ENCODE measurements at regions not wholly inside any gene's neighbourhood (a gene's known extent, or its start where the extent isn't known, plus 50 kb on each side); places are given as distances from the start of the nearest gene placed in this dataset.

DNA sequence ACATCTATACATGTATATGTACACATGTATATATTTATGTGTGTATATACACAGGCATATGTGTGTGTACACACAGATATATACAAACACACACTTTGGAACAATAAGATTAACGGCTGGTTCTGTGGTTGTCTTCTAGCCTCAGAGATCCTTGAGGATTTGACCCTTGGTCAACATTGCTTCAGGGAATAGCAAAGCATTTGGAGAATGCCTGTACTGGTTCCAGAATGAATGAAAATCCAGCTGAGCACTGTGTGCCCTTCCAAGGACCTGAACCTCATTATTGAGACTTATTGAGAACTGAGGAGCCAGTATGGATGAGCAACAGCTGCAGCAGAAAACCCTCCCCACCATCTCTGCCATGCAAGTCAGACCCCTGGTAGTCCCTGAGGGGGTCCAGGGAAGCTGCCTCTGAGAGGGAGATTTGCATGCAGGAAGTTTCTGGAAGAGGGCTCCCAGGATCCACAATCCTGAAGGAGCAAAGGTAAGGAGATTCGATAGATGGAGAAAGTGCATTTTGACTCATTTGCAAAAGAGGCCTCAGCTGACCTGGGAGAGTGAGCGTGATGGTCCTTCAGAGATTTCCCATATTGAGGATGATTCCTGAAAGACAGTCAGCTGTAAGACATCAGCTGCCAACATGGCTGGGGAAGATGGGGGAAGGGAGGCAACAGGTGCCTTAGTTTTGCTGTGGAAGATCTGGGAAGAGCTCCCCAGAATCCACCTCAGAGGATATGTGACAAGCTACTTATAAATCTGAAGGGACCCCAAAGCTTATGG lies 166.6 kb upstream of the NCKAP5 start:
- in situ Hi-C loops (cut with MboI; ENCODE audit: low pct_unique_long_range_greater_than_20kb in 2 of 9, low sequenced_read_pairs in 9 of 9, unreplicated experiment in 9 of 9) = no loop called here
- ATAC-seq (replicated peaks in 6 of 8) = no peak
- no peak overlapping the region for H3K4me3 ChIP-seq
- 0 to 100% (median 93%) methylated on average over 1 to 3 of the region's 3 CpGs; no CpG with 5 or more reads in 4 of the 10 experiments for WGBS, 10 experiments
- H3K27ac ChIP-seq = no peak overlapping the region
- H3K4me1 ChIP-seq (replicated peaks in 1 of 2) = peaks cover 7 to 10% of the 10 kb centered on the region in 2 donors

DNA sequence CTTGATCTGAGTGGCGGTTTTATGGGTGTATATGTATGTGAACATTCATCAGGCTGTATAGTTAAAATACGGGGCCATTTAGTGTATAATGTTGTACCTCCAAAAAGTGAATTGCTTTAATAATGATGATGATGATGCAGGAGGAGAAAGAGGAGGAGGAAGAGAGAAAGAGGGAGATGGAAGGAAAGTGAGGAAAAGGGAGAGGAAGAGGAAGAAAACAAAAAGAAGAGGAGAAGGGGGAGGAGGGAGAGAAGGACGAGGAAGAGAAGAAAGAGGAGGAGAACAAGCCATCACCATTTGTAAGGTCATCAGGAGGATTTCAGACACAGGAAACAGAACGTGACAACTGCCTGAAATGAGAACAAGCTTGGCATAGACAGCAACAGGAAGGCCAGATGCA lies 168.4 kb upstream of the NCKAP5 start:
- no peak for ATAC-seq (replicated peaks in 6 of 8)
- H3K4me3 ChIP-seq = no peak overlapping the region
- in situ Hi-C loops (cut with MboI; ENCODE audit: low pct_unique_long_range_greater_than_20kb in 2 of 9, low sequenced_read_pairs in 9 of 9, unreplicated experiment in 9 of 9) = no loop called here
- no peak overlapping the region for H3K27ac ChIP-seq
- 50 to 93% (median 85%) methylated on average over 1 to 4 of the region's 4 CpGs for WGBS, 10 experiments
- peaks cover 7 to 10% of the 10 kb centered on the region in 2 donors for H3K4me1 ChIP-seq (replicated peaks in 1 of 2)

DNA sequence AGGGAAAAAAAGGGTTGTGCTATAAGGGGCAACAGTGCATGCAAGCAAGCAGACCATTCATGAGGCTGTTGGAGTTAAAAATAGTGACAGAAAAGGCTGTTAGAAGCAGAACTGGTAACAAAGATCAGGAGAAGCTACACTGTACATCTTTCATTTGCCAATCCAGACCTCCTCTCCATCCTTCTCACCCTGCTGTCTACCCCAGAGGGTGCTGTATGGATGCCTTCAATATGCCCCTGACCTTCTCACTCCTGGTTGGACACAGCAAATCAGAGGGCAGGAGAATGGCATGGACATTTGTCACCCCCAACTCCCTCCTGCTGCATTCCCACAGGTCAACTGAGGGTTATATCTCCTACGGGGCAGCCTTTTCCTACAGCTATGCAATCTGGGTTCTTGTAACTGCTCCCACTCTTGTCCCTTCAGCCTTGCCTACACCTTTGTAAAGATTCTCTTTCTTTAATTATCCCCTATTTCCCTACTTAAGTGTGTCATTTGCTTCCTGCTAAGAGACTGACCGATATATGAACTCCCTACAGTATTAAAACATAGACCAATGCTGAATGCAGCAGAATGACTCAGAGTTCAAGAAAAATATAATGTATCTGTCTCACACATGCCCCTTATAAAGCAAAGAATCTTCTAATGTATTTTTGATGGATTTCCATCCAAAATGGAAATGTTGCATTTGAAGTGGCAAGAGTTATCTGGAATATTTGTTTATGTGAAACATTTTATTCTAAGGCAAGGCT lies 169.2 kb upstream of the NCKAP5 start:
- ATAC-seq (replicated peaks in 6 of 8) = peak; percentile 26 to 86 (median 64)
- peaks cover 7 to 10% of the 10 kb centered on the region in 2 donors for H3K4me1 ChIP-seq (replicated peaks in 1 of 2)
- no peak overlapping the region for H3K4me3 ChIP-seq
- WGBS, 10 experiments = 33 to 100% (median 80%) methylated on average over 1 to 2 of the region's 2 CpGs
- in situ Hi-C loops (cut with MboI; ENCODE audit: low pct_unique_long_range_greater_than_20kb in 2 of 9, low sequenced_read_pairs in 9 of 9, unreplicated experiment in 9 of 9) = no loop called here
- no peak overlapping the region for H3K27ac ChIP-seq

DNA sequence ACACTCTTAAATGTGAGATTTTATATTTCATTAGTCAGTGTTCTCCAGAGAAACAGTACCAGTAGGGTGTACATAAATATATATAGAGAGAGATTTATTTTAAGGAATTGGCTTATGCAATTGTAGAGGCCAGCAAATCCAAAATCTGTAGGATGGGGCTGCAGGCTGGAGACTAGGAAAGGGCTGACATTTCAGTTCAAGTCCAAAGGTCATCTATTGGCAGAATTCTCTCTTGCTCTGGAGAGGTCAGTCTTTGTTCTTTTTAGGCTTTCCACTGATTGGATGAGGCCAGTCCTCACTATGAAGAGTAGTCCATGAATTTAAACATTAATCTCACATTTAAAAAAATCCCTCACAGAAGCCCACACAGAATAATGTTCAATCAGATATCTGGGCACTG lies 170.8 kb upstream of the NCKAP5 start:
- in situ Hi-C loops (cut with MboI; ENCODE audit: low pct_unique_long_range_greater_than_20kb in 2 of 9, low sequenced_read_pairs in 9 of 9, unreplicated experiment in 9 of 9) = no loop called here
- ATAC-seq (replicated peaks in 6 of 8) = no peak
- no peak overlapping the region for H3K4me3 ChIP-seq
- H3K27ac ChIP-seq = no peak overlapping the region
- H3K4me1 ChIP-seq (replicated peaks in 1 of 2) = peaks cover 7 to 10% of the 10 kb centered on the region in 2 donors

DNA sequence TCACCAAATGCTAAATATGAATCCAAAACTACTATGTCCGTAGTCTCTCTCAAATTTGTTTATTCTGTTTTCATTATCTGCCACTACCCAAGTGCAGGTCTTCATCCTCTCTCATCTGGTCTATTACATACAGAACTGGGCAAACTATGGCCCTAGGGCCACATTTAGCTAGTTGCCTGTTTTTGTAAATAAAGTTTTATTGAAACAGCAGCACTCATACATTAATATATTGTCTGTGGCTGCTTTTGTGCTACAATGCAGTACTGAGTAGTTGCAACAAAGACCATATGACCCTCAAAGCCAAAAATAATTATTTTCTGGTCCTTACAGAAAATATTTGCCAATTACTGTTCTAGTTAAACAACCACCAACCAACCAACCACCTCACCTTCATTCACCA lies 172.2 kb upstream of the NCKAP5 start:
- no peak overlapping the region for H3K4me3 ChIP-seq
- in situ Hi-C loops (cut with MboI; ENCODE audit: low pct_unique_long_range_greater_than_20kb in 2 of 9, low sequenced_read_pairs in 9 of 9, unreplicated experiment in 9 of 9) = no loop called here
- WGBS, 10 experiments = 71 to 100% (median 96%) methylated on average over 1 of the region's 1 CpG
- H3K4me1 ChIP-seq (replicated peaks in 1 of 2) = peaks cover 7 to 10% of the 10 kb centered on the region in 2 donors
- no peak for ATAC-seq (replicated peaks in 6 of 8)
- H3K27ac ChIP-seq = no peak overlapping the region

DNA sequence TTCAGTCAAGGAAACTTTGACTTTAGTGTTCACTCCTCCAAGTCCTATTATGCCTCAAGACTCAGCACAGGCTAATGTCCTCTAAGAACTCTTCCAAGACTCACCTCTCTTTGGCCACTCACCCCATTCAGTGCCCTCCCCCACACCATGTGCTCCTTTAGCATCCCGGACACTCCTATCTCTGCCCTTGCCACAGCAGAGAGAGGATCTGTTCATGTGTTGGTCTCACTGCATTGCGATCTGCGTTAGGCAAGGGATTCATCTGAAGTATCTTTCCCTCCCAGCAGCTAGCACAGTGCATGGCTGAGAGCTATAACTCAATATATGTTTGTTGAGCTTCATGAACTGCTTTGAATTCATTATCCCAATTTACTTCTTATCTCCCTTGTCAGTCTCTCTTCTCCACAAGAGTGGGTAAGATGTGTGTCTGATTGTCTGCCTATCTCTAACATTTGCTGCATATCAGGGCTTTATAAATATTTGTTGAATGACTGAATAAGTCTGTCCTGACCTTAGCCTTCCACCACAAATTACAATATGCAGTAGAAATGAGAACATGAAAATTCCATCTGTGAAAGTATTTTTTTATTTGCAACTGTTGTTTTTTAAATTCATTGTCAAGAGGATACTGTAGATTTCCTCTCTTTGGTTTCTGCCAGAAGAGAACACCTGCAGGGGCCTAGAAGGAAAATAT lies 179.9 kb upstream of the NCKAP5 start:
- Histone ChIP-seq H3K4me3 (no peak overlapping the region), H3K4me1 (replicated peaks in 1 of 2) (peaks cover 13 to 17% of the 10 kb centered on the region in 2 donors), H3K27ac (no peak overlapping the region)
- ATAC-seq (replicated peaks in 6 of 8) = peak in 3 of 8 experiments; percentile 81 to 87 (median 85)
- in situ Hi-C loops (cut with MboI; ENCODE audit: low pct_unique_long_range_greater_than_20kb in 2 of 9, low sequenced_read_pairs in 9 of 9, unreplicated experiment in 9 of 9) = no loop called here
- WGBS, 10 experiments = 28 to 100% (median 80%) methylated on average over 1 to 3 of the region's 3 CpGs; no CpG with 5 or more reads in 5 of the 10 experiments

DNA sequence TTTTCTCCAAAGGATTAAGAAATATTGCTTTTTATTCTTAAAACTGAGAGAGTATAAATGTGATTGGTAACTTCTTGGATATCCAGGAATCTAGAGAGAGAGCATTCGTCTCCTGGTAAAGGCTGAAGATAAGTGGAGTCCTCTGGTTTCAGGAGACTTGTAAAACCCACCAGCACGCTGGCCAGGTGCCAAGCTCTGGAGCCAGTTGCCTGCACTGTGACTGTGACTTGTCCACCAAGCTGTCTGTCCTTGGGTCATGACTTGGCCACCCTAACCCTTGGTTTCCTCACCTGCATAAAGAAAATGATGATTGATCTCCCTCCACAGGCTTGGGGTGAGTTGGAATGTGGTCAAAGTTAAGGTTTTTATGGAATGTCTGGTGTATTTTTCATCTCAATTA lies 185.4 kb upstream of the NCKAP5 start:
- H3K27ac ChIP-seq = no peak overlapping the region
- in situ Hi-C loops (cut with MboI; ENCODE audit: low pct_unique_long_range_greater_than_20kb in 2 of 9, low sequenced_read_pairs in 9 of 9, unreplicated experiment in 9 of 9) = no loop called here
- 0 to 100% (median 53%) methylated on average over 1 to 2 of the region's 2 CpGs; no CpG with 5 or more reads in 6 of the 10 experiments for WGBS, 10 experiments

DNA sequence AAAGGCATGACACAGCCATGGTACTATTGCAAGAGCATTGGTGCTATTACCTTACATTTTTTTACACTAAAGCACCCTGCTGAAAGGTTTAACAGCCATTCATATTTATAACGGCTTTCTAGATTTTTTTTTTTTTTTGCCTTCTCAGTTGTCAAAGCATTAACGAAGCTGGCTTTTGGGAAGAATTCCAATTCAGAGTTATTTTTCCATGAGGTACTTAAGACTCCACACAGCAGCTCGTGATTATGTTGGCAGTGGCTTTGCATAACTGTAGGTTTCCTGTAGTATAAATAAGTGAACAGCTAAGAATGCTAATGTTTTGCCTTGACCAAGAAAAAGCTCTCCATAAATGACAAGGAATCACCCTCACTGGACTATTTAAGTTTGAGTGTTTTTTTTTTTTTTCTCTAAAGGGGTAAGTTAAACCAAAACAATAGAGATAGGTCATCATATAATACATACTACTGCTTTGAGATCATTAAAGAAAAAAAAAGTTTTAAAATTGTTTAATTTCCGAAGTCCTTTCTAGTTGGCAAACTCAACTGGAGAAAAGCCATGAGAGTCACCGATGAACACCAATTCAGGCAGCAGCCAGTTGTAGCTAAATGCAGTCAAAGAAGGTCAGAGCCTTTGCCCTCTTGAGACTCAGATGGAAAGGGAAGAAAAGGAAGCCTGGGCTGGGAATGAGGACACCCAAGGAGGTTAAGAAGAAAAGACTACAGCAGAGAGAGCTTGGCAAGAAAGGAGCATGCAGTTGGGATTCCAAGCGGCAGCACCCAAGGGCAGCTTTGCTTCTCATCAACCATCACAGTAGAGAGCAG lies 187.4 kb upstream of the NCKAP5 start:
- WGBS, 10 experiments = 4 to 91% (median 69%) methylated on average over 3 to 6 of the region's 6 CpGs
- no peak overlapping the region for H3K4me3 ChIP-seq
- ATAC-seq (replicated peaks in 6 of 8) = peak in 4 of 8 experiments; percentile 52 to 84 (median 78)
- no peak overlapping the region for H3K27ac ChIP-seq
- in situ Hi-C loops (cut with MboI; ENCODE audit: low pct_unique_long_range_greater_than_20kb in 2 of 9, low sequenced_read_pairs in 9 of 9, unreplicated experiment in 9 of 9) = no loop called here
- H3K4me1 ChIP-seq (replicated peaks in 1 of 2) = peaks cover 2 to 3% of the 10 kb centered on the region in 2 donors

More for the DNA sequence above, 185.4 kb upstream of the NCKAP5 start:
- Histone ChIP-seq H3K4me3 (no peak overlapping the region), H3K4me1 (replicated peaks in 1 of 2) (peaks cover 13 to 17% of the 10 kb centered on the region in 2 donors)
- no peak for ATAC-seq (replicated peaks in 6 of 8)

DNA sequence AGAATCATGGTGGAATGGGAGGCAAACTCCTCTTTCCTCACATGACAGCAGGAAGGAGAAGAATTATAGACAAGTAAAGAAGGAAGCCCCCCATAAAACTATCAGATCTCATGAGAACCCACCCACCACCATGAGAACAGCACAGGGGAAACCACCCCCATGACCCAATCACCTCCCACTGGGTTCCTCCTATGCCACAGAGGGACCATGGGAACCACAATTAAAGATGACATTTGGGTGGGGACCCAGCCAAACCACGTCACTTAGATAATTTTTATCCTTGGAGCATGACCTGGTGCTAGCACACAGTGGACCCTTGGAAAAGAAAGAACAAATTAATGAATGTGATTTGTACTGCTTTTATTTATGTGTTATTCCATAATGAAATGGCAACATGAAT lies 188.6 kb upstream of the NCKAP5 start:
- 20 to 100% (median 74%) methylated on average over 1 of the region's 1 CpG; no CpG with 5 or more reads in 4 of the 10 experiments for WGBS, 10 experiments
- Histone ChIP-seq H3K4me3 (no peak overlapping the region), H3K27ac (no peak overlapping the region), H3K4me1 (replicated peaks in 1 of 2) (no peaks in the 10 kb centered on the region)
- no peak for ATAC-seq (replicated peaks in 6 of 8)
- in situ Hi-C loops (cut with MboI; ENCODE audit: low pct_unique_long_range_greater_than_20kb in 2 of 9, low sequenced_read_pairs in 9 of 9, unreplicated experiment in 9 of 9) = no loop called here

DNA sequence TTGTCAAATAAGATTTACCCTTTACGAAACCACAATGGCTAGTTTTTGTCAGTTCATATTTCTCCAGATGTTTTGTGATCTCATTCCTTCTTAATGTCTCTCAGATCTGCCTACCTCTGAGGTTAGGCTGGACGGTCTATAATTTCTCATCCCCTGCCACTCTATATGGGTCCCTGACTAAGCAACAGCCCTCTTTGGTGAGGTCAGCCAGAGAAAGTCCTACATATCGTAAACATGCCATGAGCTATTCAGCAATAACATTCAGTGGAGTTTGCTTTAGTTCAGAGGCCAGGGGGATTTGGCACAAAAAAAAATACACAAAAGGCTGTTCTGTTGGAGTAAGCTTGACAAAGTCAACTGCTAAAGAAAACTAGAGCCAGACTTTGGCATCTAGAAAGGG lies 192.1 kb upstream of the NCKAP5 start:
- peak in 3 of 8 experiments; percentile 33 to 90 (median 49) for ATAC-seq (replicated peaks in 6 of 8)
- 60 to 88% (median 70%) methylated on average over 1 to 3 of the region's 3 CpGs for WGBS, 10 experiments

DNA sequence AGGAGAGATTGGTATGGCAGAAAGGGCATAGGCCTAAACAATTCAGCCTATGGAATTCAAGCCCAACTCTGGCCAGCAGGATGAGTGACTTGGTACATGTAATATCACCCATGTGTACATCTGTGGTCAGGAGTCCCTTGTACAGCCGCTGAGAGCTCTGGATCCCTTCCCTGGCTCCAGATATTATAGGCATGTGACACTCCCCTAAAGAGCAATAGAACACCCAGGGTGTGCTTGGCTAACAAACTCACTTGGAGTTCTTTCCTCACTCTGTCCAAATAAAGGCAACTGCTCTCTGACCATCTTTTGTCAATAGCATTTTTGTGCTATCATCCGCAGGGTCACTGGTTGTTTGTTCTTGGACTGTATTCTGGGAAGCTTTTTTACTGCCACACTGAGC lies 197.4 kb upstream of the NCKAP5 start:
- Histone ChIP-seq H3K4me3 (no peak overlapping the region), H3K27ac (no peak overlapping the region), H3K4me1 (replicated peaks in 1 of 2) (no peaks in the 10 kb centered on the region)
- in situ Hi-C loops (cut with MboI; ENCODE audit: low pct_unique_long_range_greater_than_20kb in 2 of 9, low sequenced_read_pairs in 9 of 9, unreplicated experiment in 9 of 9) = loop anchor here in 1 of 9 experiments (10.0 kb wide), 1 partner anchor 91 kb away; no protein-coding TSS in a partner anchor
- 0 to 100% (median 75%) methylated on average over 1 to 2 of the region's 2 CpGs; no CpG with 5 or more reads in 4 of the 10 experiments for WGBS, 10 experiments
- peak in 4 of 8 experiments; percentile 19 to 96 (median 32) for ATAC-seq (replicated peaks in 6 of 8)

More for the DNA sequence above, 192.1 kb upstream of the NCKAP5 start:
- Histone ChIP-seq H3K4me1 (replicated peaks in 1 of 2) (no peaks in the 10 kb centered on the region), H3K4me3 (no peak overlapping the region), H3K27ac (no peak overlapping the region)
- in situ Hi-C loops (cut with MboI; ENCODE audit: low pct_unique_long_range_greater_than_20kb in 2 of 9, low sequenced_read_pairs in 9 of 9, unreplicated experiment in 9 of 9) = loop anchor here in 1 of 9 experiments (10.0 kb wide), 1 partner anchor 86 kb away; no protein-coding TSS in a partner anchor

DNA sequence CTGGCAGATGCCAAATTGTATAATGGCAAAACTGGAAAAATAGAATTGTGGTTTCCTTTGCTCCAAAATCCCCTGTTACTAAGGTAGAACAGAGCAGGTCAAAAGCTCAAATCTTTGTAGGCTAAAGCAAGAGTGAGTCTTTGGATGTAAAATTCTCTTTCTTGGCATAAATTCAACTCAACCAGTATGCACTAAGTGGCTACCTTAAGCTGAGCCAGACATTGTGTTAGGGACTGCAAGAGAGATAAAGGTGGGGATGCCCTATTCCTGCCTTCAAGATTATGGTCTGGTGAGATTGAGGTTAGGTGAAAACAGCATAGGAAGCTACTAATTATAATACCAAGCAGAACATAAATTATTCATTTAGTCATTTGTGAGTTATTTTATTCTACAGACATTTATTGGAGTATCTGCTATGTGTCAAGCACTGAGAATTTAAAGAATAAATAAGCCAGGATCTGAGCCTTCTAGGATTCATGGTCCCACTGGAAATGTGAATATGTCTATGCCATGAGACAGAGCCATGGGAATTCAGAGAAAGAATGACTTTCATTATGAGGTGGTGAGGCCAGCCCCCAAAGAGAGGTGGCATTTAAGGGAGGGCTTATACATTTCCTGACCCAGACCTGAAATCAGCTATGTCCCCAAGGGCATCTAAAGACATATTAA lies 198.0 kb upstream of the NCKAP5 start:
- ATAC-seq (replicated peaks in 6 of 8) = peak in 1 of 8 experiments; percentile 35
- no peak overlapping the region for H3K27ac ChIP-seq
- H3K4me1 ChIP-seq (replicated peaks in 1 of 2) = no peaks in the 10 kb centered on the region
- in situ Hi-C loops (cut with MboI; ENCODE audit: low pct_unique_long_range_greater_than_20kb in 2 of 9, low sequenced_read_pairs in 9 of 9, unreplicated experiment in 9 of 9) = loop anchor here in 1 of 9 experiments (10.0 kb wide), 1 partner anchor 91 kb away; no protein-coding TSS in a partner anchor
- H3K4me3 ChIP-seq = no peak overlapping the region

Measured in motor neuron (in vitro differentiated cells).